Gastroesophageal sphincter (tissue), 4 donors: ENCODE measurements at regions not wholly inside any gene's neighbourhood (a gene's known extent, or its start where the extent isn't known, plus 50 kb on each side); places are given as distances from the start of the nearest gene placed in this dataset.

Source experiments
- ATAC-seq: fragments of 150-250 bp; one replicate; pipeline ENCODE4 v1.9.1; 2016; ENCODE audit warnings: mild to moderate bottlenecking, moderate library complexity
- H3K27ac ChIP-seq, 4 donors: fragments of 200-600 bp; sonication (generic) in 3 of 4; 1 replicate in 3 of 4; 2 replicates in 1 of 4; pipeline ENCODE4 v1.5.1; 2016 to 2019
- H3K27me3 ChIP-seq: fragments of 200-600 bp; sonication (generic); one replicate; pipeline ENCODE4 v1.5.1; 2019
- H3K36me3 ChIP-seq, 2 donors: fragments of 200-600 bp; sonication (generic); one replicate each; pipeline ENCODE4 v1.5.1; 2019; ENCODE audit warnings: control low read depth in 1 of 2
- H3K4me1 ChIP-seq, 3 donors: fragments of 200-600 bp; sonication (generic); 1 replicate in 2 of 3; 2 replicates in 1 of 3; pipeline ENCODE4 v1.5.1; 2016 to 2019; ENCODE audit warnings: control low read depth in 2 of 3
- H3K4me3 ChIP-seq, 2 donors: fragments of 200-600 bp; sonication (generic); one replicate each; pipeline ENCODE4 v1.5.1; 2019; ENCODE audit warnings: mild to moderate bottlenecking in 1 of 2, moderate library complexity in 1 of 2
- H3K9me3 ChIP-seq, 3 donors: fragments of 200-600 bp; sonication (generic); one replicate each; pipeline ENCODE4 v1.5.1; 2017 to 2019; ENCODE audit warnings: control low read depth in 2 of 3
- EP300 ChIP-seq: sonication (generic); formaldehyde crosslinking; IDR thresholded peaks from one replicate; pipeline ENCODE4 v1.6.1; 2017; ENCODE audit warnings: antibody characterized with exemption, mild to moderate bottlenecking
- POLR2A ChIP-seq, 2 donors: fragments of 450-650 bp; IDR thresholded peaks; one replicate each; pipeline ENCODE4 v1.6.1; 2017; ENCODE audit warnings: antibody characterized with exemption in 2 of 2, mild to moderate bottlenecking in 2 of 2, moderate library complexity in 1 of 2
- POLR2AphosphoS5 ChIP-seq: sonication (generic); formaldehyde crosslinking; IDR thresholded peaks from one replicate; pipeline ENCODE4 v1.6.1; 2017; ENCODE audit warnings: antibody characterized with exemption
- WGBS, 2 donors: methylation state at CpG; one replicate each; pipeline ENCODE4 v1.1.5; 2018; ENCODE audit warnings: low coverage in 1 of 2; 5-methylcytosine and 5-hydroxymethylcytosine counted together
- TF ChIP-seq, protein P1 (sequence below), 4 experiments: fragments of 200-600 bp in 2 of 4; fragments of 450-650 bp in 2 of 4; sonication (generic) in 1 of 4; IDR thresholded peaks; one replicate each; pipeline ENCODE4 v1.5.1; 2017 to 2019; ENCODE audit warnings: antibody characterized with exemption in 4 of 4, mild to moderate bottlenecking in 2 of 4, moderate library complexity in 2 of 4

DNA sequence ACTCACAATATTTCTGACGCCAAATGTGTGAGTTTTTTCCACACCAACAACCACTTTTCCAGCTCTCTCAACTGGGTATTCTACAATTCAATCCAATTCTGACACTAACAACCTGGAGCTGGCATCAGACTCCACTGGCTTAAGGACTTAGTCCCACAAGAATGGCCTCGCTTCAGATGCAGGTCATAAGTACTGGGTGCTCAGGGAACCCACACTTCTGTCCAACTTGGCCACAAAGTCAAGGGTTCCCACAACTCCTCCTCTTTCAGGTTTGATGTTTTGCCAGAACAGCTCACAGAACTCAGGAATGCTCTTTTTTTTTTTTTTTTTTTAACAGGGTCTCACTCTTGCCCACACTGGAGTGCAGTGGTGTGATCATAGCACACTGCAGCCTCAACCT is 56.1 kb upstream of the TMC5 start:
- Histone ChIP-seq H3K27ac (no peak overlapping the region), H3K27me3 (no peaks in the 10 kb centered on the region), H3K9me3 (no peaks in the 10 kb centered on the region), H3K4me1 (no peaks in the 10 kb centered on the region), H3K4me3 (no peak overlapping the region), H3K36me3 (no peaks in the 10 kb centered on the region)
- ATAC-seq: no peak
- 64 to 85% methylated on average over 2 of the region's 2 CpGs for WGBS, 2 donors
- TF ChIP-seq EP300: no peak
- no peak for TF ChIP-seq POLR2A (IDR thresholded peaks at IDR 0.05)
- TF ChIP-seq POLR2AphosphoS5: no peak
- TF ChIP-seq, protein P1, sequence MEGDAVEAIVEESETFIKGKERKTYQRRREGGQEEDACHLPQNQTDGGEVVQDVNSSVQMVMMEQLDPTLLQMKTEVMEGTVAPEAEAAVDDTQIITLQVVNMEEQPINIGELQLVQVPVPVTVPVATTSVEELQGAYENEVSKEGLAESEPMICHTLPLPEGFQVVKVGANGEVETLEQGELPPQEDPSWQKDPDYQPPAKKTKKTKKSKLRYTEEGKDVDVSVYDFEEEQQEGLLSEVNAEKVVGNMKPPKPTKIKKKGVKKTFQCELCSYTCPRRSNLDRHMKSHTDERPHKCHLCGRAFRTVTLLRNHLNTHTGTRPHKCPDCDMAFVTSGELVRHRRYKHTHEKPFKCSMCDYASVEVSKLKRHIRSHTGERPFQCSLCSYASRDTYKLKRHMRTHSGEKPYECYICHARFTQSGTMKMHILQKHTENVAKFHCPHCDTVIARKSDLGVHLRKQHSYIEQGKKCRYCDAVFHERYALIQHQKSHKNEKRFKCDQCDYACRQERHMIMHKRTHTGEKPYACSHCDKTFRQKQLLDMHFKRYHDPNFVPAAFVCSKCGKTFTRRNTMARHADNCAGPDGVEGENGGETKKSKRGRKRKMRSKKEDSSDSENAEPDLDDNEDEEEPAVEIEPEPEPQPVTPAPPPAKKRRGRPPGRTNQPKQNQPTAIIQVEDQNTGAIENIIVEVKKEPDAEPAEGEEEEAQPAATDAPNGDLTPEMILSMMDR (IDR thresholded peaks at IDR 0.05): no peak

- H3K27ac ChIP-seq: no peak overlapping the region
- H3K27me3 ChIP-seq: no peaks in the 10 kb centered on the region
- H3K4me3 ChIP-seq: no peak overlapping the region
- ATAC-seq: no peak
- WGBS, 2 donors: 0 to 56% methylated on average over 1 to 6 of the region's 7 CpGs
- H3K4me1 ChIP-seq: no peaks in the 10 kb centered on the region
- TF ChIP-seq EP300: no peak
- TF ChIP-seq POLR2AphosphoS5: peak; percentile 58
- TF ChIP-seq, protein P1 (IDR thresholded peaks at IDR 0.05): no peak
- no peaks in the 10 kb centered on the region for H3K36me3 ChIP-seq
- peaks cover 0 to 5% (median 0%) of the 10 kb centered on the region in 3 donors for H3K9me3 ChIP-seq
Observed at GRCh38 chr16:19363740-19364139, 53.9 kb upstream of the TMC5 start.

DNA sequence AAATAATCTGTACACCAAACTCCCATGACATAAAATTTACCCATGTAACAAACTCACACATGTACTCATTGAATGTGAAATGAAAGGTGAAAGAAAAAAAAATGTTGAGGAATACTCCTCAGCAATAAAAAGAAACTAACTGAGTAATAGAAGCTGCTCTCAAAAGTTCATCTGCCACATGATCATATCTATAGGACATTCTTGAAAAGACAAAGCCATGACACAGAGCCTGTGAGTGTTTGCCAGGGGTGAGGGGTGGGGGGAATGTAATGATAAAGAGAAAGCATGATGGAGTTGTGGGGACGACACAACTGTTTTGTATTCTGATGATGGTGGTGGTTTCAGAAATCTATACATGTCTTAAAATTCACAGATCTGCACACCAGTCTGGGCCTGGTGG is 52.2 kb upstream of the TMC5 start:
- Histone ChIP-seq H3K27ac (no peak overlapping the region), H3K36me3 (no peaks in the 10 kb centered on the region), H3K9me3 (peaks cover 0 to 5% (median 0%) of the 10 kb centered on the region in 3 donors), H3K27me3 (no peaks in the 10 kb centered on the region), H3K4me3 (no peak overlapping the region), H3K4me1 (no peaks in the 10 kb centered on the region)
- TF ChIP-seq EP300 (no peak), POLR2A (IDR thresholded peaks at IDR 0.05) (no peak), POLR2AphosphoS5 (no peak)
- TF ChIP-seq, protein P1 (IDR thresholded peaks at IDR 0.05): no peak
- WGBS, 2 donors: 44 to 60% methylated on average over 1 of the region's 1 CpG
- no peak for ATAC-seq

DNA sequence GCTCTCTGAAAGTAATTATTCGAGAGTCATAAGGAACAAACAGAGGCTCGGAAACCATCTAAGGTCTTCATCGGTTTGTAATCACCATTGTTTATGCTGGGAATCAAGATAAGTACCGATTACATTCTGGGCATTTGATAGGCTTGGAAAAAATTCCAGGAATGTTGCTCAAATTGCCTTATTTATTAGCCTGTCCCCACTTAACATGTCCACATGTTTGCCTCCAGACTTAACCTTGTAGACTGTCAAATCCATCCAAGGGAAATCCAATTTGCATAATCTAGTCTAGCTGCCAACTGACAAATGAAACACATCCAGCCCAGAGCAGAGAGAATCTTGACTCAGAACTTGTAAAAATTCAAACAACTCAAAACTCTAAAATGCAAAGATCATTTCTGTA is 51.3 kb upstream of the TMC5 start:
- no peak for ATAC-seq
- 18 to 33% methylated on average over 2 to 4 of the region's 4 CpGs for WGBS, 2 donors
- Histone ChIP-seq H3K4me1 (no peaks in the 10 kb centered on the region), H3K36me3 (no peaks in the 10 kb centered on the region), H3K27ac (no peak overlapping the region), H3K4me3 (no peak overlapping the region), H3K27me3 (no peaks in the 10 kb centered on the region), H3K9me3 (peaks cover 0 to 5% (median 0%) of the 10 kb centered on the region in 3 donors)
- no peak for TF ChIP-seq EP300
- TF ChIP-seq POLR2AphosphoS5: no peak
- no peak for TF ChIP-seq POLR2A (IDR thresholded peaks at IDR 0.05)
- TF ChIP-seq, protein P1 (IDR thresholded peaks at IDR 0.05): no peak

- no peaks in the 10 kb centered on the region for H3K4me1 ChIP-seq
- H3K9me3 ChIP-seq: peaks cover 0 to 5% (median 0%) of the 10 kb centered on the region in 3 donors
- H3K27ac ChIP-seq: no peak overlapping the region
- TF ChIP-seq, protein P1 (IDR thresholded peaks at IDR 0.05): no peak
- TF ChIP-seq POLR2AphosphoS5 (no peak), POLR2A (IDR thresholded peaks at IDR 0.05) (no peak), EP300 (no peak)
- H3K36me3 ChIP-seq: no peaks in the 10 kb centered on the region
- no peaks in the 10 kb centered on the region for H3K27me3 ChIP-seq
- no peak for ATAC-seq
- no peak overlapping the region for H3K4me3 ChIP-seq
Observed at GRCh38 chr16:19367335-19367734, 50.3 kb upstream of the TMC5 start.
